ENCODE measurements at regions not wholly inside any gene's neighbourhood (a gene's known extent, or its start where the extent isn't known, plus 50 kb on each side); places are given as distances from the start of the nearest gene placed in this dataset.
A peak's percentile ranks its signal among the peaks of the same experiment; 100 is the strongest.

DNA sequence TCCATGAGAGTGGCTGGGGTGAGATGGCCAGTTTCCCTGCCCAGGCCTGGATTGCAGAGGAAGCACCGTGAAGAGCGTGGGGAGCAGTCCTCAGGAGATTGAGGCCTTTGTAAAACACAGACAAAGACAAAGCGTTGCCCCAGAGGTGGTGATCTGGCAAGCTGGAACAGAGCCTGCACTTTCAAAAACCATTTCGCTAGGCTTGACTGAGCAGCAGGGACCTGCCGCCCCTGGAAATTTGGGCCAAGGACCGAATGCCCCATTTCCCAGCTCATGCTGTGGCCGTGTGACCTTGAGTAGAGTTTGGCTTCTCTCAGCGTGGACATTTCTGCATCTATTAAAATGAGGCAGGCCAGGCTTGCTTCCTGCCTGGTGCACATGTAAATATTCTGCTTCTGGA is 381.4 kb downstream of the BCOR start:
- peaks cover 0 to 28% of the 10 kb centered on the region in 2 experiments; a peak in 1 of 4 replicates for H3K4me1 ChIP-seq (ENCODE audit: control insufficient read depth in 1 of 2, insufficient read depth in 2 of 2, low read depth in 1 of 2, low read length in 1 of 2)
- H3F3A ChIP-seq (replicated peaks; ENCODE audit: insufficient read depth), result no peaks in the 10 kb centered on the region
- TF ChIP-seq EP300 (IDR thresholded peaks at IDR 0.05; ENCODE audit: borderline replicate concordance in 1 of 2, low read depth in 1 of 2, low read length in 1 of 2), result peak in 1 of 2 experiments; percentile 23; a peak in 1 of 4 replicates
- TF ChIP-seq RAD21 (IDR thresholded peaks at IDR 0.05; ENCODE audit: low read length), result no peak
- TF ChIP-seq, protein P1, sequence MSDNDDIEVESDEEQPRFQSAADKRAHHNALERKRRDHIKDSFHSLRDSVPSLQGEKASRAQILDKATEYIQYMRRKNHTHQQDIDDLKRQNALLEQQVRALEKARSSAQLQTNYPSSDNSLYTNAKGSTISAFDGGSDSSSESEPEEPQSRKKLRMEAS (IDR thresholded peaks at IDR 0.05; ENCODE audit: low read depth), result no peak
- POLR2A ChIA-PET, result interaction anchor here (0.9 to 2.3 kb wide), 4 partner anchors 13 to 101 kb away, joined by 3 to 12 read pairs (median 4); no protein-coding TSS in a partner anchor
- H3K9me2 ChIP-seq, result no peaks in the 10 kb centered on the region
- peaks cover 8% of the 10 kb centered on the region; the same call in 1 of the 2 replicates for H3K27me3 ChIP-seq (ENCODE audit: insufficient read depth)
- WGBS (ENCODE audit: low lambda C conversion rate), result 17% methylated on average over 6 of the region's 8 CpGs
- no peak overlapping the region for H3K4me3 ChIP-seq (ENCODE audit: low read depth in 2 of 2, low read length in 1 of 2)
- H3K4me2 ChIP-seq, result no peak overlapping the region
- H3K27ac ChIP-seq (ENCODE audit: low read depth in 2 of 2, low read length in 1 of 2), result peak overlapping the region in 1 of 2 experiments; percentile 96; a peak in 3 of 4 replicates
- CTCF ChIA-PET, result interaction anchor here (0.8 to 1.0 kb wide), 2 partner anchors 15 to 565 kb away, joined by 3 read pairs; no protein-coding TSS in a partner anchor
- no peaks in the 10 kb centered on the region for H3K36me3 ChIP-seq (replicated peaks in 1 of 2; ENCODE audit: control insufficient read depth in 1 of 2, insufficient read depth in 2 of 2, low read length in 1 of 2)
- no peak overlapping the region for H3K9ac ChIP-seq
- no peaks in the 10 kb centered on the region for H4K20me1 ChIP-seq (ENCODE audit: insufficient read depth)
- DNase-seq, result peak; percentile 36
- no peak overlapping the region for H2AFZ ChIP-seq (ENCODE audit: low read depth)
- H3K9me3 ChIP-seq, result no peaks in the 10 kb centered on the region
- no peaks in the 10 kb centered on the region for H3K79me2 ChIP-seq (ENCODE audit: insufficient read depth)

DNA sequence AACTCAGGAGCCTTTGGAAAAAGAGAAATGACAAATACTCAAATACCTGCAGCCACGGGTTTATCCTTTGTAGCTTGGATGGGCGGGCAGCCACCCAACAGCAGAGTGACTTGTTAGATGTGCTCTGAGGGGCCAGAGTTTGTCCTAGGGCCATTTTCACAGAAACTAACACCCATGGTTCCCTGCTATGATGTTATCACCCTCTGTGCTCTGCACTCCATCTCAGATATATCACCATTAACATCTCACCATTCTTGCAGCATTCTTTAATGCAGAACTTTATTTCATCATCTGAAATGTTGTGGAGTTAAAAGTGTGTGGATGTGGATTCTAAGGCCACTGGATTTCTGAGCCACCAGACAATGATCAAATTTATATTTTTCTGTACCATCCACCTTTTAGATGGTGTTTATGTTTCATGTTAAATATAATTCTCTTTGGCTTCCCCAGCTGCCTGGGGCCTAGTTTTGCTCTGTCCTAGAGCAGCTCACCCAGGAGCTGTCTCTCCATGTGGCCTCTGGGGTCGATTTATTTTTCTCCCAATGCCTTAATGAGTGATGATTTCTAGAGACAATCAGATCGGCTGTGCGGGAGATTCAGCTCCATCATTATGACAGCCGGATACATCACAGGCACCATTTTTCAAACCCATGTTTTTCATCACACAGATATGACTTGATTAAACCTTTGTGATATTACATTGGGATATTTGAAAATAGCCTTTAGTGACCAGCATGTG is 380.8 kb downstream of the BCOR start:
- no peaks in the 10 kb centered on the region for H3K36me3 ChIP-seq (replicated peaks in 1 of 2; ENCODE audit: control insufficient read depth in 1 of 2, insufficient read depth in 2 of 2, low read length in 1 of 2)
- H3K79me2 ChIP-seq (ENCODE audit: insufficient read depth), result no peaks in the 10 kb centered on the region
- H3K9me3 ChIP-seq, result no peaks in the 10 kb centered on the region
- no peak overlapping the region for H2AFZ ChIP-seq (ENCODE audit: low read depth)
- ChIA-PET POLR2A (interaction anchor here (0.9 to 2.3 kb wide), 4 partner anchors 13 to 101 kb away, joined by 3 to 12 read pairs (median 4); no protein-coding TSS in a partner anchor), CTCF (interaction anchor here (0.8 to 1.0 kb wide), 2 partner anchors 14 to 565 kb away, joined by 3 read pairs; no protein-coding TSS in a partner anchor)
- no peaks in the 10 kb centered on the region for H3K9me2 ChIP-seq
- 23% methylated on average over 6 of the region's 6 CpGs for WGBS (ENCODE audit: low lambda C conversion rate)
- no peak overlapping the region for H3K9ac ChIP-seq
- H3K27me3 ChIP-seq (ENCODE audit: insufficient read depth), result peaks cover 8% of the 10 kb centered on the region; the same call in 1 of the 2 replicates
- no peaks in the 10 kb centered on the region for H3F3A ChIP-seq (replicated peaks; ENCODE audit: insufficient read depth)
- peak overlapping the region in 1 of 2 experiments; percentile 96; a peak in 3 of 4 replicates for H3K27ac ChIP-seq (ENCODE audit: low read depth in 2 of 2, low read length in 1 of 2)
- H3K4me2 ChIP-seq, result no peak overlapping the region
- H3K4me3 ChIP-seq (ENCODE audit: low read depth in 2 of 2, low read length in 1 of 2), result no peak overlapping the region
- peaks cover 0 to 31% of the 10 kb centered on the region in 2 experiments; a peak in 1 of 4 replicates for H3K4me1 ChIP-seq (ENCODE audit: control insufficient read depth in 1 of 2, insufficient read depth in 2 of 2, low read depth in 1 of 2, low read length in 1 of 2)
- DNase-seq, result peak; percentile 51
- no peaks in the 10 kb centered on the region for H4K20me1 ChIP-seq (ENCODE audit: insufficient read depth)
- no peak for TF ChIP-seq NFIC (IDR thresholded peaks at IDR 0.05; ENCODE audit: borderline replicate concordance)
- TF ChIP-seq, protein P2, sequence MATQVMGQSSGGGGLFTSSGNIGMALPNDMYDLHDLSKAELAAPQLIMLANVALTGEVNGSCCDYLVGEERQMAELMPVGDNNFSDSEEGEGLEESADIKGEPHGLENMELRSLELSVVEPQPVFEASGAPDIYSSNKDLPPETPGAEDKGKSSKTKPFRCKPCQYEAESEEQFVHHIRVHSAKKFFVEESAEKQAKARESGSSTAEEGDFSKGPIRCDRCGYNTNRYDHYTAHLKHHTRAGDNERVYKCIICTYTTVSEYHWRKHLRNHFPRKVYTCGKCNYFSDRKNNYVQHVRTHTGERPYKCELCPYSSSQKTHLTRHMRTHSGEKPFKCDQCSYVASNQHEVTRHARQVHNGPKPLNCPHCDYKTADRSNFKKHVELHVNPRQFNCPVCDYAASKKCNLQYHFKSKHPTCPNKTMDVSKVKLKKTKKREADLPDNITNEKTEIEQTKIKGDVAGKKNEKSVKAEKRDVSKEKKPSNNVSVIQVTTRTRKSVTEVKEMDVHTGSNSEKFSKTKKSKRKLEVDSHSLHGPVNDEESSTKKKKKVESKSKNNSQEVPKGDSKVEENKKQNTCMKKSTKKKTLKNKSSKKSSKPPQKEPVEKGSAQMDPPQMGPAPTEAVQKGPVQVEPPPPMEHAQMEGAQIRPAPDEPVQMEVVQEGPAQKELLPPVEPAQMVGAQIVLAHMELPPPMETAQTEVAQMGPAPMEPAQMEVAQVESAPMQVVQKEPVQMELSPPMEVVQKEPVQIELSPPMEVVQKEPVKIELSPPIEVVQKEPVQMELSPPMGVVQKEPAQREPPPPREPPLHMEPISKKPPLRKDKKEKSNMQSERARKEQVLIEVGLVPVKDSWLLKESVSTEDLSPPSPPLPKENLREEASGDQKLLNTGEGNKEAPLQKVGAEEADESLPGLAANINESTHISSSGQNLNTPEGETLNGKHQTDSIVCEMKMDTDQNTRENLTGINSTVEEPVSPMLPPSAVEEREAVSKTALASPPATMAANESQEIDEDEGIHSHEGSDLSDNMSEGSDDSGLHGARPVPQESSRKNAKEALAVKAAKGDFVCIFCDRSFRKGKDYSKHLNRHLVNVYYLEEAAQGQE (IDR thresholded peaks at IDR 0.05; ENCODE audit: low read depth, low read length), result no peak
- TF ChIP-seq RAD21 (IDR thresholded peaks at IDR 0.05; ENCODE audit: low read length), result peak; percentile 5; the same call in 1 of the 2 replicates
- TF ChIP-seq, protein P3, sequence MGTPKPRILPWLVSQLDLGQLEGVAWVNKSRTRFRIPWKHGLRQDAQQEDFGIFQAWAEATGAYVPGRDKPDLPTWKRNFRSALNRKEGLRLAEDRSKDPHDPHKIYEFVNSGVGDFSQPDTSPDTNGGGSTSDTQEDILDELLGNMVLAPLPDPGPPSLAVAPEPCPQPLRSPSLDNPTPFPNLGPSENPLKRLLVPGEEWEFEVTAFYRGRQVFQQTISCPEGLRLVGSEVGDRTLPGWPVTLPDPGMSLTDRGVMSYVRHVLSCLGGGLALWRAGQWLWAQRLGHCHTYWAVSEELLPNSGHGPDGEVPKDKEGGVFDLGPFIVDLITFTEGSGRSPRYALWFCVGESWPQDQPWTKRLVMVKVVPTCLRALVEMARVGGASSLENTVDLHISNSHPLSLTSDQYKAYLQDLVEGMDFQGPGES (IDR thresholded peaks at IDR 0.05; ENCODE audit: low read depth, low read length), result no peak
- TF ChIP-seq, protein P4, sequence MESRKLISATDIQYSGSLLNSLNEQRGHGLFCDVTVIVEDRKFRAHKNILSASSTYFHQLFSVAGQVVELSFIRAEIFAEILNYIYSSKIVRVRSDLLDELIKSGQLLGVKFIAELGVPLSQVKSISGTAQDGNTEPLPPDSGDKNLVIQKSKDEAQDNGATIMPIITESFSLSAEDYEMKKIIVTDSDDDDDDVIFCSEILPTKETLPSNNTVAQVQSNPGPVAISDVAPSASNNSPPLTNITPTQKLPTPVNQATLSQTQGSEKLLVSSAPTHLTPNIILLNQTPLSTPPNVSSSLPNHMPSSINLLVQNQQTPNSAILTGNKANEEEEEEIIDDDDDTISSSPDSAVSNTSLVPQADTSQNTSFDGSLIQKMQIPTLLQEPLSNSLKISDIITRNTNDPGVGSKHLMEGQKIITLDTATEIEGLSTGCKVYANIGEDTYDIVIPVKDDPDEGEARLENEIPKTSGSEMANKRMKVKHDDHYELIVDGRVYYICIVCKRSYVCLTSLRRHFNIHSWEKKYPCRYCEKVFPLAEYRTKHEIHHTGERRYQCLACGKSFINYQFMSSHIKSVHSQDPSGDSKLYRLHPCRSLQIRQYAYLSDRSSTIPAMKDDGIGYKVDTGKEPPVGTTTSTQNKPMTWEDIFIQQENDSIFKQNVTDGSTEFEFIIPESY (IDR thresholded peaks at IDR 0.05; ENCODE audit: borderline replicate concordance, low read depth), result no peak
- 0 out of 2 replicates have a peak, but pooled peaks have one; percentile 45 for TF ChIP-seq MXI1 (IDR thresholded peaks at IDR 0.05; ENCODE audit: low read depth, low read length)
- TF ChIP-seq GABPA (IDR thresholded peaks at IDR 0.05; ENCODE audit: low read depth), result no peak
- TF ChIP-seq GATA2 (CRISPR knock-in tag; IDR thresholded peaks at IDR 0.05), result peak; percentile 69
- no peak for TF ChIP-seq YY1 (IDR thresholded peaks at IDR 0.05; ENCODE audit: low read depth)
- TF ChIP-seq, protein P5, sequence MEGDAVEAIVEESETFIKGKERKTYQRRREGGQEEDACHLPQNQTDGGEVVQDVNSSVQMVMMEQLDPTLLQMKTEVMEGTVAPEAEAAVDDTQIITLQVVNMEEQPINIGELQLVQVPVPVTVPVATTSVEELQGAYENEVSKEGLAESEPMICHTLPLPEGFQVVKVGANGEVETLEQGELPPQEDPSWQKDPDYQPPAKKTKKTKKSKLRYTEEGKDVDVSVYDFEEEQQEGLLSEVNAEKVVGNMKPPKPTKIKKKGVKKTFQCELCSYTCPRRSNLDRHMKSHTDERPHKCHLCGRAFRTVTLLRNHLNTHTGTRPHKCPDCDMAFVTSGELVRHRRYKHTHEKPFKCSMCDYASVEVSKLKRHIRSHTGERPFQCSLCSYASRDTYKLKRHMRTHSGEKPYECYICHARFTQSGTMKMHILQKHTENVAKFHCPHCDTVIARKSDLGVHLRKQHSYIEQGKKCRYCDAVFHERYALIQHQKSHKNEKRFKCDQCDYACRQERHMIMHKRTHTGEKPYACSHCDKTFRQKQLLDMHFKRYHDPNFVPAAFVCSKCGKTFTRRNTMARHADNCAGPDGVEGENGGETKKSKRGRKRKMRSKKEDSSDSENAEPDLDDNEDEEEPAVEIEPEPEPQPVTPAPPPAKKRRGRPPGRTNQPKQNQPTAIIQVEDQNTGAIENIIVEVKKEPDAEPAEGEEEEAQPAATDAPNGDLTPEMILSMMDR (IDR thresholded peaks at IDR 0.05), result no peak
- TF ChIP-seq, protein P6, sequence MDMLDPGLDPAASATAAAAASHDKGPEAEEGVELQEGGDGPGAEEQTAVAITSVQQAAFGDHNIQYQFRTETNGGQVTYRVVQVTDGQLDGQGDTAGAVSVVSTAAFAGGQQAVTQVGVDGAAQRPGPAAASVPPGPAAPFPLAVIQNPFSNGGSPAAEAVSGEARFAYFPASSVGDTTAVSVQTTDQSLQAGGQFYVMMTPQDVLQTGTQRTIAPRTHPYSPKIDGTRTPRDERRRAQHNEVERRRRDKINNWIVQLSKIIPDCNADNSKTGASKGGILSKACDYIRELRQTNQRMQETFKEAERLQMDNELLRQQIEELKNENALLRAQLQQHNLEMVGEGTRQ (IDR thresholded peaks at IDR 0.05; ENCODE audit: borderline replicate concordance, low read depth, low read length), result no peak
